CD14-positive monocyte (primary cell): ENCODE measurements at regions not wholly inside any gene's neighbourhood (a gene's known extent, or its start where the extent isn't known, plus 50 kb on each side); places are given as distances from the start of the nearest gene placed in this dataset.

Experiments used
- DNase-seq, 3 donors: peaks; one replicate each; pipeline ENCODE4 v3.0.0-alpha.2; 2011 to 2022
- H2AFZ ChIP-seq: 2 replicates; pipeline ENCODE4 v1.6.0; 2012; ENCODE audit warnings: mild to moderate bottlenecking, low read depth, low read length, inconsistent platforms; ENCODE audit not compliant: insufficient read depth, poor library complexity, severe bottlenecking
- H3K27ac ChIP-seq, 2 donors: 1 replicate in 1 of 2; 2 replicates in 1 of 2; pipeline ENCODE4 v1.5.1; 2012 to 2013; ENCODE audit warnings: low read length in 2 of 2, control low read depth in 1 of 2, inconsistent platforms in 1 of 2, low read depth in 1 of 2, mild to moderate bottlenecking in 1 of 2
- H3K27me3 ChIP-seq, 2 donors: one replicate each; pipeline versions ENCODE4 v1.6.0 to v1.6.1; 2011 to 2013; ENCODE audit warnings: low read length in 2 of 2; ENCODE audit not compliant: control insufficient read depth in 2 of 2, insufficient read depth in 2 of 2
- H3K36me3 ChIP-seq, 2 donors: replicated peaks in 1 of 2; 1 replicate in 1 of 2; 2 replicates in 1 of 2; pipeline versions ENCODE4 v1.5.1 to v1.6.1; 2012 to 2013; ENCODE audit warnings: low read length in 2 of 2, control low read depth in 1 of 2, inconsistent platforms in 1 of 2, mild to moderate bottlenecking in 1 of 2; ENCODE audit not compliant: insufficient read depth in 2 of 2, control insufficient read depth in 1 of 2
- H3K4me1 ChIP-seq, 2 donors: 1 replicate in 1 of 2; 2 replicates in 1 of 2; pipeline versions ENCODE4 v1.5.1 to v1.6.1; 2012 to 2013; ENCODE audit warnings: low read length in 2 of 2, control low read depth in 1 of 2, inconsistent platforms in 1 of 2, mild to moderate bottlenecking in 1 of 2, moderate library complexity in 1 of 2; ENCODE audit not compliant: insufficient read depth in 2 of 2, control insufficient read depth in 1 of 2
- H3K4me2 ChIP-seq: replicated peaks from 2 replicates; pipeline ENCODE3; 2012; ENCODE audit warnings: low read length, moderate library complexity, mild to moderate bottlenecking; ENCODE audit not compliant: poor library complexity, severe bottlenecking; ENCODE audit errors: extremely low read depth
- H3K4me3 ChIP-seq, 3 experiments: fragments of 200-600 bp in 1 of 3; sonication (generic) in 1 of 3; replicated peaks in 1 of 3; 1 replicate in 2 of 3; 2 replicates in 1 of 3; pipeline ENCODE4 v1.5.1; 2011 to 2013; ENCODE audit warnings: low read length in 3 of 3, mild to moderate bottlenecking in 3 of 3, control low read depth in 2 of 3, low read depth in 2 of 3, inconsistent platforms in 1 of 3, moderate library complexity in 1 of 3
- H3K79me2 ChIP-seq: 2 replicates; pipeline ENCODE4 v1.6.0; 2012; ENCODE audit warnings: mild to moderate bottlenecking, control low read depth, inconsistent platforms, low read length, moderate library complexity; ENCODE audit not compliant: insufficient read depth
- H3K9ac ChIP-seq: 2 replicates; pipeline ENCODE4 v1.6.0; 2017; ENCODE audit warnings: low read length, mild to moderate bottlenecking; ENCODE audit not compliant: insufficient read depth, poor library complexity, severe bottlenecking
- H3K9me3 ChIP-seq, 2 donors: replicated peaks in 1 of 2; 1 replicate in 1 of 2; 2 replicates in 1 of 2; pipeline versions ENCODE4 v1.5.1 to v1.6.1; 2012 to 2013; ENCODE audit warnings: low read length in 2 of 2, control low read depth in 1 of 2; ENCODE audit not compliant: control insufficient read depth in 1 of 2, insufficient read depth in 1 of 2
- H4K20me1 ChIP-seq: 2 replicates; pipeline ENCODE4 v1.6.0; 2012; ENCODE audit warnings: mild to moderate bottlenecking, low read length, control low read depth, moderate library complexity; ENCODE audit not compliant: insufficient read depth
- H3K27ac Mint-ChIP-seq, 7 donors: one replicate each; pipeline ENCODE4 v1.8.0; 2020; ENCODE audit warnings: mild to moderate bottlenecking in 7 of 7, mixed read lengths in 7 of 7, moderate library complexity in 6 of 7, inconsistent platforms in 2 of 7
- H3K27me3 Mint-ChIP-seq, 3 donors: one replicate each; pipeline ENCODE4 v1.8.0; 2021 to 2022; ENCODE audit warnings: low read depth in 3 of 3, mild to moderate bottlenecking in 3 of 3, mixed read lengths in 3 of 3, moderate library complexity in 3 of 3, inconsistent platforms in 1 of 3
- H3K36me3 Mint-ChIP-seq, 2 donors: one replicate each; pipeline ENCODE4 v1.8.0; 2020; ENCODE audit warnings: mixed read lengths in 2 of 2, inconsistent platforms in 1 of 2, mild to moderate bottlenecking in 1 of 2
- H3K4me1 Mint-ChIP-seq: one replicate; pipeline ENCODE4 v1.8.0; 2020; ENCODE audit warnings: mild to moderate bottlenecking, mixed read lengths
- H3K4me3 Mint-ChIP-seq, 2 donors: one replicate each; pipeline ENCODE4 v1.8.0; 2020; ENCODE audit warnings: mild to moderate bottlenecking in 2 of 2, mixed read lengths in 2 of 2, moderate library complexity in 1 of 2
- H3K9me3 Mint-ChIP-seq, 7 donors: one replicate each; pipeline ENCODE4 v1.8.0; 2020 to 2022; ENCODE audit warnings: mixed read lengths in 7 of 7, mild to moderate bottlenecking in 6 of 7, moderate library complexity in 6 of 7, inconsistent platforms in 2 of 7
- WGBS: methylation state at CpG from one replicate; pipeline ENCODE4 v1.1.5; 2013; ENCODE audit warnings: missing lambda C conversion rate; ENCODE audit not compliant: insufficient coverage; 5-methylcytosine and 5-hydroxymethylcytosine counted together
- intact Hi-C, 2 donors: fragments of 100-400 bp; cut with micrococcal nuclease; formaldehyde crosslinking; loops; one replicate each; pipeline versions ENCODE4 v1.15.0 to v1.15.1; 2023
- TF ChIP-seq, protein P1 (sequence below): fragments of 200-600 bp; IDR thresholded peaks from one replicate; pipeline ENCODE4 v1.8.0; 2022; ENCODE audit warnings: antibody characterized with exemption, mild to moderate bottlenecking

GRCh38 chr14:27091973-27092372 is 494.1 kb upstream of the NOVA1 start:
- H3K27me3 Mint-ChIP-seq: no peaks in the 10 kb centered on the region
- H3K27ac ChIP-seq: no peak overlapping the region
- H3K9ac ChIP-seq: no peak overlapping the region
- no peaks in the 10 kb centered on the region for H3K79me2 ChIP-seq
- H3K4me1 ChIP-seq: no peaks in the 10 kb centered on the region
- no peak overlapping the region for H2AFZ ChIP-seq
- no peaks in the 10 kb centered on the region for H4K20me1 ChIP-seq
- no peak overlapping the region for H3K4me3 ChIP-seq
- DNase-seq: no peak
- TF ChIP-seq, protein P1, sequence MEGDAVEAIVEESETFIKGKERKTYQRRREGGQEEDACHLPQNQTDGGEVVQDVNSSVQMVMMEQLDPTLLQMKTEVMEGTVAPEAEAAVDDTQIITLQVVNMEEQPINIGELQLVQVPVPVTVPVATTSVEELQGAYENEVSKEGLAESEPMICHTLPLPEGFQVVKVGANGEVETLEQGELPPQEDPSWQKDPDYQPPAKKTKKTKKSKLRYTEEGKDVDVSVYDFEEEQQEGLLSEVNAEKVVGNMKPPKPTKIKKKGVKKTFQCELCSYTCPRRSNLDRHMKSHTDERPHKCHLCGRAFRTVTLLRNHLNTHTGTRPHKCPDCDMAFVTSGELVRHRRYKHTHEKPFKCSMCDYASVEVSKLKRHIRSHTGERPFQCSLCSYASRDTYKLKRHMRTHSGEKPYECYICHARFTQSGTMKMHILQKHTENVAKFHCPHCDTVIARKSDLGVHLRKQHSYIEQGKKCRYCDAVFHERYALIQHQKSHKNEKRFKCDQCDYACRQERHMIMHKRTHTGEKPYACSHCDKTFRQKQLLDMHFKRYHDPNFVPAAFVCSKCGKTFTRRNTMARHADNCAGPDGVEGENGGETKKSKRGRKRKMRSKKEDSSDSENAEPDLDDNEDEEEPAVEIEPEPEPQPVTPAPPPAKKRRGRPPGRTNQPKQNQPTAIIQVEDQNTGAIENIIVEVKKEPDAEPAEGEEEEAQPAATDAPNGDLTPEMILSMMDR: no peak
- H3K36me3 ChIP-seq: no peaks in the 10 kb centered on the region
- no peaks in the 10 kb centered on the region for H3K4me1 Mint-ChIP-seq
- intact Hi-C loops: no loop called here
- H3K4me2 ChIP-seq: no peak overlapping the region
- no peak overlapping the region for H3K4me3 Mint-ChIP-seq
- no peak overlapping the region for H3K27ac Mint-ChIP-seq
- no peaks in the 10 kb centered on the region for H3K36me3 Mint-ChIP-seq
- H3K27me3 ChIP-seq: no peaks in the 10 kb centered on the region
- no peaks in the 10 kb centered on the region for H3K9me3 ChIP-seq
- H3K9me3 Mint-ChIP-seq: peaks cover 0 to 2% (median 0%) of the 10 kb centered on the region in 7 donors
- WGBS: 100% methylated on average over 1 of the region's 5 CpGs

DNA sequence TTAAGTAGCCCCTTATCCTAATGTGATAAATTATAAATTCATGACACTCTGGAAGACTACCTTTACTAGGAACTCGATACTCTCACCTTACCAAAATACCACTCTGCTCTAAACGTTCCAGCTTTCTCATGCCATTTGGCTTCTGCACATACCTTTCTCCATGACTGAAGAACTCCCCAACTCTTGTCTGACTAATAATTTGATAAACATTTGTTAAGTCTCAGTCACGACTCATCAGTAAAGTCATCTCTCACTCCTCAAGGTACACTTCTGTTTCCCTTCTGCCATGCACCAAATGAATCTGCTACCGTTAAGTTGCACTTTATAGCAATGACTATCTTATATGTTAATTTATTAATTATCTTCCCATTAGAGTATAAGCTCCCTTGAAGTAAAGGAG is 498.3 kb upstream of the NOVA1 start:
- Histone ChIP-seq H3K4me2 (no peak overlapping the region), H2AFZ (no peak overlapping the region), H3K4me1 (no peaks in the 10 kb centered on the region), H3K9ac (no peak overlapping the region), H3K9me3 (peaks cover 0 to 3% of the 10 kb centered on the region in 2 donors), H4K20me1 (no peaks in the 10 kb centered on the region), H3K27ac (no peak overlapping the region), H3K36me3 (no peaks in the 10 kb centered on the region), H3K79me2 (no peaks in the 10 kb centered on the region), H3K4me3 (no peak overlapping the region), H3K27me3 (no peaks in the 10 kb centered on the region)
- DNase-seq: no peak
- TF ChIP-seq, protein P1: no peak
- Mint-ChIP-seq H3K4me3 (no peak overlapping the region), H3K27ac (no peak overlapping the region), H3K4me1 (no peaks in the 10 kb centered on the region), H3K27me3 (no peaks in the 10 kb centered on the region), H3K9me3 (peaks cover 0 to 5% (median 0%) of the 10 kb centered on the region in 7 donors), H3K36me3 (no peaks in the 10 kb centered on the region)
- 86% methylated on average over 2 of the region's 4 CpGs for WGBS
- intact Hi-C loops: no loop called here
